Sigmoid colon (tissue), 6 donors: ENCODE measurements at regions not wholly inside any gene's neighbourhood (a gene's known extent, or its start where the extent isn't known, plus 50 kb on each side); places are given as distances from the start of the nearest gene placed in this dataset.

ENCODE experiments used
- DNase-seq: peaks from one replicate; pipeline ENCODE4 v3.0.0-alpha.2; 2019
- H3K27ac ChIP-seq, 4 donors: fragments of 200-600 bp; sonication (generic); one replicate each; pipeline ENCODE4 v1.5.1; 2016 to 2019; ENCODE audit warnings: mild to moderate bottlenecking in 1 of 4
- H3K27me3 ChIP-seq, 3 donors: fragments of 200-600 bp; sonication (generic); one replicate each; pipeline ENCODE4 v1.5.1; 2019; ENCODE audit warnings: mild to moderate bottlenecking in 1 of 3
- H3K36me3 ChIP-seq, 4 donors: fragments of 200-600 bp; sonication (generic); one replicate each; pipeline ENCODE4 v1.5.1; 2016 to 2019
- H3K4me1 ChIP-seq, 4 donors: fragments of 200-600 bp; sonication (generic); one replicate each; pipeline ENCODE4 v1.5.1; 2017 to 2019
- H3K4me3 ChIP-seq, 4 donors: fragments of 200-600 bp; sonication (generic); one replicate each; pipeline ENCODE4 v1.5.1; 2017 to 2019; ENCODE audit warnings: mild to moderate bottlenecking in 2 of 4, moderate library complexity in 1 of 4
- H3K9me3 ChIP-seq, 4 donors: fragments of 200-600 bp in 3 of 4; sonication (generic) in 3 of 4; one replicate each; pipeline versions ENCODE4 v1.5.1 to v1.6.1; 2013 to 2019
- EP300 ChIP-seq, 4 donors: sonication (generic); formaldehyde crosslinking; IDR thresholded peaks; one replicate each; pipeline ENCODE4 v1.6.1; 2017; ENCODE audit warnings: antibody characterized with exemption in 4 of 4
- POLR2A ChIP-seq, 2 donors: fragments of 450-650 bp; IDR thresholded peaks; one replicate each; pipeline ENCODE4 v1.6.1; 2016; ENCODE audit warnings: antibody characterized with exemption in 2 of 2, mild to moderate bottlenecking in 2 of 2, moderate library complexity in 2 of 2
- POLR2AphosphoS5 ChIP-seq, 4 donors: sonication (generic); formaldehyde crosslinking; IDR thresholded peaks; one replicate each; pipeline ENCODE4 v1.6.1; 2017; ENCODE audit warnings: antibody characterized with exemption in 4 of 4
- WGBS, 2 donors: extraction: QIAGEN DNeasy Blood & Tissue Kit; methylation state at CpG; one replicate each; pipeline ENCODE4 v1.1.7; 2013; 5-methylcytosine and 5-hydroxymethylcytosine counted together
- intact Hi-C: fragments of 100-400 bp; cut with DNase I; formaldehyde crosslinking; loops from one replicate; pipeline ENCODE4 v1.15.1; 2023
- TF ChIP-seq, protein P1 (sequence below), 4 experiments: fragments of 450-650 bp in 3 of 4; fragments of 200-600 bp in 1 of 4; IDR thresholded peaks; one replicate each; pipeline ENCODE4 v1.5.1; 2016 to 2019; ENCODE audit warnings: antibody characterized with exemption in 4 of 4, mild to moderate bottlenecking in 3 of 4, moderate library complexity in 2 of 4
- donor health status: healthy with polysubstance abuse.
- donor health status: healthy.

DNA sequence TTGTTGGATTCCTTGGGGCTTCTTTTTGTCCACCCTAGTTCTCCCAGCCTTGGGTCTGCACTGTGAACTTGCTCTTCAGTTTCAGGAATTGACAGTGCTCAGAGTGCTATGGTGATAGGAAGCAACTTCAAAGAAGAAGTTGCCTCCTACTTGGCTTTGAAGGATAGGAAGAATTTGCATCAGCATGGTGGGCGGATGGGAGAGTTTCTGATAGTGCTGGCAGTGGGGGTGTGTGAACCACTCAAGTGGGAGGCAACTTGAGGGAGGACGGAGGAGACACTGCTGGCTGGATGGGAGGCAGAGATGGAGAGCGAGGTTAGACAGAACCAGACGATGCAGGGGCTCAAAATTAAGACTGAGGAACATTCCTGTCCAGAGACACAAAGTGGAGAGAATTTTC, 164.4 kb upstream of the SKOR2 start:
- Histone ChIP-seq H3K27ac (no peak overlapping the region), H3K36me3 (no peaks in the 10 kb centered on the region), H3K4me1 (no peaks in the 10 kb centered on the region), H3K9me3 (no peaks in the 10 kb centered on the region), H3K4me3 (no peak overlapping the region), H3K27me3 (peaks cover 0 to 35% (median 0%) of the 10 kb centered on the region in 3 donors)
- 57 to 81% methylated on average over 4 of the region's 4 CpGs for WGBS, 2 donors
- no peak for DNase-seq
- no peak for TF ChIP-seq POLR2AphosphoS5 (IDR thresholded peaks at IDR 0.05)
- no peak for TF ChIP-seq EP300 (IDR thresholded peaks at IDR 0.05)
- TF ChIP-seq, protein P1, sequence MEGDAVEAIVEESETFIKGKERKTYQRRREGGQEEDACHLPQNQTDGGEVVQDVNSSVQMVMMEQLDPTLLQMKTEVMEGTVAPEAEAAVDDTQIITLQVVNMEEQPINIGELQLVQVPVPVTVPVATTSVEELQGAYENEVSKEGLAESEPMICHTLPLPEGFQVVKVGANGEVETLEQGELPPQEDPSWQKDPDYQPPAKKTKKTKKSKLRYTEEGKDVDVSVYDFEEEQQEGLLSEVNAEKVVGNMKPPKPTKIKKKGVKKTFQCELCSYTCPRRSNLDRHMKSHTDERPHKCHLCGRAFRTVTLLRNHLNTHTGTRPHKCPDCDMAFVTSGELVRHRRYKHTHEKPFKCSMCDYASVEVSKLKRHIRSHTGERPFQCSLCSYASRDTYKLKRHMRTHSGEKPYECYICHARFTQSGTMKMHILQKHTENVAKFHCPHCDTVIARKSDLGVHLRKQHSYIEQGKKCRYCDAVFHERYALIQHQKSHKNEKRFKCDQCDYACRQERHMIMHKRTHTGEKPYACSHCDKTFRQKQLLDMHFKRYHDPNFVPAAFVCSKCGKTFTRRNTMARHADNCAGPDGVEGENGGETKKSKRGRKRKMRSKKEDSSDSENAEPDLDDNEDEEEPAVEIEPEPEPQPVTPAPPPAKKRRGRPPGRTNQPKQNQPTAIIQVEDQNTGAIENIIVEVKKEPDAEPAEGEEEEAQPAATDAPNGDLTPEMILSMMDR (IDR thresholded peaks at IDR 0.05) = no peak
- TF ChIP-seq POLR2A (IDR thresholded peaks at IDR 0.05) = no peak
- intact Hi-C loops = no loop called here

DNA sequence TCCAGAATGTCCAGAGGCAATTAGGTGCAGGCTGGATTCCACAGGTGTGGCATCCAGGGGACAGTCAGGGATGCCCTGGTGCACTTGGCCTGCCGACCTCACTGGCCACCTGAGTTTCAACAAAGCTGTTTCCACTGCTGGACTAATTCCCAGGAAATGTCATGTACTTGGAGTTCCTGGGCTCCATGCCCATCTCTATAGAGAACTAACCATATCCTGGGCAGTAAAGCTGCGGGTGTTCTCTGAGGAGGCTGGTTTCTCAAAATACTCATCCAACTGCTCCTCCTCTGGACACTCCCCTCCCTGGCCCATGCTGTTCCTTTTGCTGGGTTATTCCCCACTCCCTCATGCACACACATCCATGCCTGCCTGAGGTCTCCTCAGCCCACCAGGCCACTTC, 161.9 kb upstream of the SKOR2 start:
- Histone ChIP-seq H3K9me3 (no peaks in the 10 kb centered on the region), H3K27ac (no peak overlapping the region), H3K4me3 (no peak overlapping the region), H3K36me3 (no peaks in the 10 kb centered on the region), H3K27me3 (peaks cover 0 to 23% (median 0%) of the 10 kb centered on the region in 3 donors), H3K4me1 (no peaks in the 10 kb centered on the region)
- WGBS, 2 donors = 14 to 50% methylated on average over 2 of the region's 2 CpGs
- intact Hi-C loops = no loop called here
- DNase-seq = no peak
- TF ChIP-seq, protein P1 (IDR thresholded peaks at IDR 0.05) = no peak
- TF ChIP-seq POLR2A (IDR thresholded peaks at IDR 0.05) = no peak
- TF ChIP-seq EP300 (IDR thresholded peaks at IDR 0.05) = no peak
- no peak for TF ChIP-seq POLR2AphosphoS5 (IDR thresholded peaks at IDR 0.05)

DNA sequence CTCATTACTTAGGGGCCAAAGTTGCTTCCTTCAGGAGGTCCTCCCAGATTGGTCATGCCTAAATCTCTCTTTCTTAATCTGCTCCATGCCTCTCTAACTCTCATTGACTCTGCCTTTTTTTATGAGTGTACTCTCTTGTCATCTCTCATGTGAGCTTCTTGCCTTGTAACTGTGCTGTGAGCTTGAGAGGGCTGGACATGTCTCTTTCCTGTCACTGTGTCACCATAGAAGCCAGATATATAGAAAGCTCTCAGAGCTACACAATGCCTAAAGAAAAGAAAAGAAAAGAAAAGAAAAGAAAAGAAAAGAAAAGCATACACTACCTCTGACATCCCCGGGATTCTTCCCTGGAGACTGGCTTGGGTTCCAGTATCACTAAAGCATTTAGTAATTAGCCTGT, 161.5 kb upstream of the SKOR2 start:
- DNase-seq = no peak
- TF ChIP-seq, protein P1 (IDR thresholded peaks at IDR 0.05) = no peak
- no peak for TF ChIP-seq EP300 (IDR thresholded peaks at IDR 0.05)
- TF ChIP-seq POLR2AphosphoS5 (IDR thresholded peaks at IDR 0.05) = no peak
- no peak for TF ChIP-seq POLR2A (IDR thresholded peaks at IDR 0.05)
- Histone ChIP-seq H3K9me3 (no peaks in the 10 kb centered on the region), H3K4me1 (no peaks in the 10 kb centered on the region), H3K27me3 (peaks cover 0 to 21% (median 0%) of the 10 kb centered on the region in 3 donors), H3K4me3 (no peak overlapping the region), H3K36me3 (no peaks in the 10 kb centered on the region), H3K27ac (no peak overlapping the region)
- intact Hi-C loops = no loop called here
- 37 to 78% methylated on average over 1 of the region's 1 CpG for WGBS, 2 donors

DNA sequence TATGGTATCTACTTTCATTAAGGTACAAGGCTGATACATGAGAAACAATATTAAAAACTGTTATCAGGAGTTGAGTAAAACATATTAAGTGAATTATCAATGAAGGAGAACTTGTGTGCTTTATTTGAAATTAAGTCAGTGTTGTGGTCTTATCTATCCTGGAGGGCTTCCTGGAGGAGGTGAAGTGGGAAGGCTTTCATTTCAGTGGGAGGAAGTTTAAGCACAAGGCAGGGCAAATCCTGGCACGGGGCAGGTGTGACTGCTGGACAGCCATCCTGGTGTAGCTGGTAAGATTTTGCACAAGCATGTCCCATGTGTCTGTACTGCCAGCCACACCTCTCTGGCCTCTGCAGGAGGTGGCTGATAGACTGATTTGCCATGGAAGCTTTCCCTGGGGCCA, 159.7 kb upstream of the SKOR2 start:
- H3K4me3 ChIP-seq = no peak overlapping the region
- H3K27me3 ChIP-seq = peaks cover 0 to 6% (median 0%) of the 10 kb centered on the region in 3 donors
- H3K4me1 ChIP-seq = no peaks in the 10 kb centered on the region
- H3K36me3 ChIP-seq = no peaks in the 10 kb centered on the region
- DNase-seq = no peak
- no peaks in the 10 kb centered on the region for H3K9me3 ChIP-seq
- TF ChIP-seq, protein P1 (IDR thresholded peaks at IDR 0.05) = no peak
- TF ChIP-seq POLR2A (IDR thresholded peaks at IDR 0.05) (no peak), POLR2AphosphoS5 (IDR thresholded peaks at IDR 0.05) (no peak), EP300 (IDR thresholded peaks at IDR 0.05) (no peak)
- no peak overlapping the region for H3K27ac ChIP-seq
- WGBS, 2 donors = 53 to 64% methylated on average over 1 of the region's 1 CpG
- intact Hi-C loops = no loop called here

DNA sequence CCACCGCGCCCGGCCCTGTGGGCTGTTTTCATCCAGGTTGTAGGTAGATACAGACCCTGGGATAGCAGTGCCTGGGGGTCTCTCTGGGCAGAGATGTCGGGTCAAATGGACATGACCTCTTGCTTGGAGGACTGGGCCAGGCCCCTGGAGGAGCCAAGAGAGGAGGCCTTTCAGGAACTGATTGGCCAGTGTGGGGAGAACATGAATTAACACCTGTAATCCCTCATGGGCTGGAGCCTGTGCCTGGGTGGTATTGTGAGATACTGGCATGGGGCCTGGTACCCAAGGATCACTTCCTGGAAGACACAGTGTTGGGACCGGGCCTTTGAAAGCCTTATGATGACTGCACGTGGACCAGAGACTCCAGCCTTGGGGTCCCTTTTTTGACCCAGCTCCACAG, 158.7 kb upstream of the SKOR2 start:
- no peak for DNase-seq
- 74 to 77% methylated on average over 6 of the region's 6 CpGs for WGBS, 2 donors
- intact Hi-C loops = no loop called here

More for the DNA sequence above, 158.7 kb upstream of the SKOR2 start:
- H3K27me3 ChIP-seq = peaks cover 0 to 6% (median 0%) of the 10 kb centered on the region in 3 donors
- TF ChIP-seq POLR2A (IDR thresholded peaks at IDR 0.05) = no peak
- TF ChIP-seq, protein P1 (IDR thresholded peaks at IDR 0.05) = no peak
- TF ChIP-seq POLR2AphosphoS5 (IDR thresholded peaks at IDR 0.05) = no peak
- no peak for TF ChIP-seq EP300 (IDR thresholded peaks at IDR 0.05)
- no peak overlapping the region for H3K4me3 ChIP-seq
- no peak overlapping the region for H3K27ac ChIP-seq
- H3K9me3 ChIP-seq = no peaks in the 10 kb centered on the region
- no peaks in the 10 kb centered on the region for H3K4me1 ChIP-seq
- no peaks in the 10 kb centered on the region for H3K36me3 ChIP-seq
